HG03135 (cell line): ENCODE measurements at regions not wholly inside any gene's neighbourhood (a gene's known extent, or its start where the extent isn't known, plus 50 kb on each side); places are given as distances from the start of the nearest gene placed in this dataset.

Source experiments
- ATAC-seq: cut with Tn5 transposase; IDR thresholded peaks from one replicate; pipeline ENCODE4 v1.9.1; 2021; ENCODE audit warnings: mild to moderate bottlenecking, moderate library complexity; ENCODE audit not compliant: unreplicated experiment

DNA sequence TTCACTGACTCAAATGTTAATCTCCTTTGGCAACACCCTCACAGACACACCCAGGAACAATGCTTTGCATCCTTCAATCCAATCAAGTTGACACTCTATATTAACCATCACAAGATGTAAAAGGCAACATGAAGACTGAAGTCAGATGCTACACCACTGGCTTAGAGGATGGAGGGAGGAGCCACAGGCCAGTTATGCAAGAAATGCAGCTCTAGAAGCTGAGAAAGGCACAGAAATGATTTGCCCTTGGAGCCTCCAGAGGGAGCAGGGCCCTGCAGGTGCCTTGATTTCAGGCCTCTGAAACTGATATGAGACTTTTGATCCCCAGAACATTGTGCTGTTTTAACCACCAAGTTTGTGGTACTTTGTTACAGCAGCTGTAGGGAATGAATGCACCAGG, 276.3 kb downstream of the KCNS3 start:
- ATAC-seq: no peak

DNA sequence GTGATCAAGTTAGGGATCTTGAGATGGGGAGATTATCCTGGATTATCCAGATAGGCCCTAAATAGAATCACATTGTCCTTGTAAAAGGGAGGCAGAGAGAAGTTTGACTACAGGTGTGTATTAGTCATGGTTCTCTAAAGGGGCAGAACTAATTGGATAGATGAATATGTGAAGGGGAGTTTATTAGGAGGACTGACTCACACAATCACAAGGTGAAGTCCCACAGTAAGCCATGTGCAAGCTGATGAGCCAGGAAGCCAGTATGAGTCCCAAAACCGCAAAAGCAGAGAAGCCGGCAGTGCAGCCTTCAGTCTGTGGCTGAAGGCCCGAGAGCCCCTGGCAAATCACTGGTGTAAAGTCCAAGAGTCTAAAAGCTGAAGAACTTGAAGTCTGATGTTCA, 275.8 kb downstream of the KCNS3 start:
- no peak for ATAC-seq

DNA sequence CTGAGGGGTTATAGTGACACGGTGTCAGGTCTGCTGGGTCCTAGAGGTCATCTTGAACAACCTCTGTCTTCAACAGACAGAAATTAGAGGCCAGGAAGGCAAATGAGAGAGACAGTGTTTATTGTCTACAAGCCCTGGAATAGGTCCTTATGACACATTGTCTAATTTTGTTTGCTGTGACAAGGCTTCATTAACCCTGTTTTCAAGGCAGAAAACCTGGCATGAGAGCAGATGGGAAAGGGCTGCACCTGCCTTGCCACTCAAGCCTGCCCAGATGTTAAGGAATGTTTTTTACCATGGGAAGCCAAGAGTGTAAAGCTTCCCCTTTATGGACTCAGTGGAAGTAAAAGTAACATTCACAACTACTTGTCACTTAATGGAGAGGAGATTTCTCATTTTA, 275.3 kb downstream of the KCNS3 start:
- no peak for ATAC-seq

DNA sequence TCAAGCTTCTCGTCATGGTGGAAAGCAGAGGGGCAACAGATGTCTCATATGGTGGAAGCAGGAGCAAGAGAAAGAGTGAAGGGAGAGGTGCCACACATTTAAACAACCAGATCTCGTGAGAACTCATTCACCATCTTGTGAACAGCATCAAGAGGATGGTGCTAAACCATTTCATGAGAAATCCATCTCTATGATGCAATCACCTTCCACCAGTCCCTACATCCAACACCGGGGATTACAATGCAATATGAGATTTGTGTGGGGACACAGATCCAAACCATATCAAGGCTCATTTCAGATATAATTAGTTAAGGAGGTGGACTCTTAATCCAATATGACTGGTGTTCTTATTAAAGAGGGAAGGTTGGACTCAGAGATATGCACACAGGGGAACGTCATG, 272.8 kb downstream of the KCNS3 start:
- no peak for ATAC-seq

DNA sequence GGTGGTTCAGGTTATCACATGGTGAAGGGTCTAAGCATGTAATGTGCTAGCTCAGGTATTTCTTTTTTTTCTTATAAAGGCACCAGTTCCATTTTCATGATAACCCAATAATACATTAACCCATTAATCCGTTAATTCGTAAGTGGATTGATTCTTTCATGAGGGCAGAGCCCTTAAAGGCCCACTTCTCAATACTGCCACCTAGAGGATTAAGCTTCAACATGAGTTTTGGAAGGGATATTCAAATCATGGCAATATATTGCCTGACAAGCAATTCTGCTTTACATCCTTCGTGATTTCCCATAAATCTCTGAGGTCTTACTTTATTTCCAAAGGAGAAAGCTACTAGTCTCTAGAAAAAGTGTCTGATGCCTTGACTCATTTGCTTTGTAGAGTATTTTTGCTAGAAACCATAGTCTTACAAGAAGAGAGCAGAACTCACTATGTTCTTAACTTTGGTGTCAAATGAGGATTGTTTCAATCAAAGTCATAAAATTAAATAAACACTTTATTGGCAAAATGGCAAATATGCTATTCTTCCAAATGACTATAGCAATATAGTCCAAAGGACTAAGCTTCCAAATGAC, 271.3 kb downstream of the KCNS3 start:
- ATAC-seq: no peak

DNA sequence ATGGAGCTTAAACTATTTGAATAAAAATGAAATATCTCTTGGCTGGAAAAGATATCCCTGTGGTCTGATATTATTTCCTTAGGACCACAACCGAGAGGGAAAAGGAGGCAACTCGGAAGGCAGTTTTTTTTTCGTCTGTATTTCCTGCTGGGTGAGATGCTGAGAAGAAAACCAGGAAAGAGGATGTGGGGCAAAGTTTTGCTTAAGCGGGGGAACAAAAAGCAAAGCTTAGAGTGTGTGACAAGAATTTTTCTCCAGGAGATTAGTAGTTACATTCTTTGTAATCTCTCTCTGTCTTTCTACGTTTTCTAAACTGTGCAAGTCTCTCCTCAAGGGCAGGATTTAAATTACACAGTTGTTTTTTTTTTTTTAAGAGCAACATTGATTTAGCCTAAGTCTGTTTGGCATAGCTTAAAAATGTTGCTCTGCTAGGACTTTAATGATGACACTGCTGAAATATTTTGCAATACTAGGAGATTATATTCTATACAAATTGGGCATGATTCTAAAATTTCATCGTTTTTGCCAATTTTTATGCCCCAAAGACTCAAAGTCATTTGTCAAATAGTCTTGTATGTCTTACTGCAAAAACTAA, 258.5 kb downstream of the KCNS3 start:
- ATAC-seq: no peak

DNA sequence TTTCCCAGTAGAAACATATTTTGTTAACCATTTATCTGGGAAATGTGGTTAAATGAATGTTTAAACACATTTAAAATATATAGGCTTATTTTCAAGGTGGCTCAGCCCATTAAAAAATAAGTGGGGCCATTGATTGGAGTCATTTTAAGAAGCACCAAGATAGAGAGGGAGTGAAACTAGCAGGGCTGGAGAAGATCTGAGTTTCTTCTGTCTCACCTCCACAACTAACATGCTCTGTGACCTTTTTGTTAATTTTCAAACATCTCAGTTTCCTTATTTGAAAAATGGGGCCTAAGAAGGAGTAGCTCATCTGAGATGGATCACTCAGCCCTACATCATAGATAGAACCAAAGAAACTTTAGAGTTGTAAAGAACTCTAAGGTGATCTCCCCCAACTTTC, 254.8 kb downstream of the KCNS3 start:
- ATAC-seq: no peak

DNA sequence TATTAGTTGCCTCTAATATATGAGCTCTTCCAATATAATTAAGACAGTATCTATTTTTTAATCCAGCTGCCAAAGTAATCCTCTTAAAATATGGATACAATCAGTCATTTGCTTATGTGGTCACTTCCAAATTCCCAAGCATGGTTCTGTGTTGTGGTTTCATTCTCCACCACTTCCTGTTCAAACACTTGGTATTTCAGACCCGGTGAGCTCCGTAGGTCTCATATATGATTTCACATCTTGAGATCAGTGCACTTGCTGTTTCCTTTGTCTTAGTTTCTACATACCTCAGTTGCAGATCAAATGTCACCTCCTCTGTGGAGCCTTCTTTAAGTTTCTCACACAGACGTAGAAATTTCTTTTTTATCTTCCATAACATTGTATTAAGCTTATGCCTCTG, 254.2 kb downstream of the KCNS3 start:
- ATAC-seq: no peak

DNA sequence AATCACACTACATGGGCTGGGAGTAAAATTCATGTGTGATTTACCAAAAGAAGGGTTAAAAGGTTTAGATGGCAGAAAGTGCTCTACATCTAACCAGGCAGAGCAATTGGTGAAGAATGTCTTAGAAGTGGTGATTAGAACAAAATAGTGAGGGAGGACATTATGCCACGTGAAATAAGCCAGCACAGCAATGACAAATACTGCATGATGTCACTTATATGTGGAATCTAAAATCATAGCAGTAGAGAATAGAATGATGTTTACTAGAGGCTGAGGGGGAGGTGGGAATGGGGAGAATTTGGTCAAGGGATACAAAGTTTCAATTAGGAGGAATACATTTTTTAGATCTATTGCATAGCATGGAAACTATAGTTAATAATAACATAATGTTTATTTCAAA, 253.3 kb downstream of the KCNS3 start:
- no peak for ATAC-seq

DNA sequence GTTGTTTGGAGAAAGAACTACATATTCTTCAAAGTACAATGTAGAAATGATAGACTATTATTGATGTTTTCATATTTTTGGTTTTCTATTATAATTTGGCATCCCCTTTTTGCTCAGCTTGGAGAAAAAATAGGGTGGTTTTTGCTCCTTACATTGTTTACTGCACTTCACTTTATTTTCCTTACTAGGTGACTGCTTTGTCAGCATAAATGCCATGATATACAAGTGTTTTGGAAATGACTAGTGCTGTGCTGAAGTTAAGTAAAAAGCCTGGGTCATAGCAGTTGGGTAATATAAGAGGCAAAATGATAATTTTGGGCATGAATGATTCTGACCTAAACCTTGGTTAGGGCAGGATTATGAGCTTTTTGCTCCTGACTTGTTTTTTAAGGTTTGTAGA, 250.9 kb downstream of the KCNS3 start:
- no peak for ATAC-seq

DNA sequence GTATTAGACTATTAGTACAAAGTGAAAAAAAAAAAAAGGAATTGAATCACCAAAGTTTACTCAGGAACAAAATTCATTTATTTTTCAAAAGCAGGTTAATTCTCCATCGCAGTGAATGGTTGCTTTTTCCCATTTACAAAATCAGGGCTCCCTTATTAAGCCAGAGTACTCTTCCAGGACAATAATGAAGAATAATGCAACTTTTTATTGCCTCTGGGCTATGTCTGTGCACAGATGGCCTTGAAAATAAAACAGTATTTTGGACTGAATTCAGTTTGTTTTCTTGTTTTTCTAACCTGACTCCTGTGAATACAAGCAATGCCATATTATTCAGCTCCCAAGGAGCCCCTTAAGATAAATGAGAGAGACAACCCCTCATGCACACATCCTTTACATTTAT, 246.8 kb downstream of the KCNS3 start:
- no peak for ATAC-seq

DNA sequence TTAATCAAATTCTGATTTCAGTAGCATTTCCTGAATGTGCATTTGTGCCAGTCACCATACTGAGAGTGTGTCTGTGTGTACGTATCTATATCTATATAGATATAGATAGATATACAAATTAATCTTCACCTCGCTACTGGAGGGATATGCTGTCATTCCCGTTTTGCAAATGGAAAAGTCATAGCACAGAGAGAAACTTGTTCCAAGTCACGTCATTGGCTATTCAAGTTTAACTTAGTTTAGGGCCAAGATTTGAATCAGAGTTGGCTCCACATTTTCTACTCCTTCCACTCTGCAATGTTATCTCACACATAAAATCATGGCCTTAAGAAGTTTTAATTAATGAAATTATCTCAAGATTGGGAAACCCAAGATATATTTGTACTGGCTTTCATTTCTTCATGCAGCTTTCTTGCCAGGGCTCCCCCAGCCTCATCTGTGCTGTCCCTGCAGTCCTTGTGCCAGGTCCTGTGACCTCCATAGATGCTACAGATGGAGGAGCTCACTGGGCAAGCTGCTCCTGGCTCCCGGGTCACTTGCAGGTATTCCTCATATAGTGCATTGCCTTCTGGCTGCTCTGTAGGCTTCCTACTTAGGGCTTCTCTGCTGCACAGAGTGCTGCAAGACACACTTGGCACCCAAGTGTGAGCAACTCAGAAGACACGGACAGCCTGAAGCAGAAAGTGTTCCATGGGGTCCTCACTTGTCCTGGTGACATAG, 245.8 kb downstream of the KCNS3 start:
- ATAC-seq: no peak

DNA sequence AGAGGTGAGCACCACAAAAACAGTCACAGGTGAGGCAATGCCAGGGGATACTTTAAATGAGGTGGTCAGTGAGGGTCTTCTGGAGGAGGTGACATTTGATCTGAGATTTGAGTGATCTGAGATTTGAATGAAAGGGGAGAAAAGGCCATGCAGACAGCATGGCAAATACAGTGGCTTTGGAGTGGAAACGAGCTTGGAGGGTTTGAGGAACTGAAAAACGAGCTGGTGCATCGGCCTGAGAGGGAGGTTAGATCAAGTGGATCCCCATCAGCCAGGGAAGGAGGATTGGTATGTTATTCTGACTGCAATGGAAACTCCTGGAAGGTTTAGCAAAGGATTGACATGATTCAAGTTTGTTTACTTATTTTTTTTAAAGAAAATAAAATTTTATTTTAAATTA, 245.1 kb downstream of the KCNS3 start:
- ATAC-seq: no peak

DNA sequence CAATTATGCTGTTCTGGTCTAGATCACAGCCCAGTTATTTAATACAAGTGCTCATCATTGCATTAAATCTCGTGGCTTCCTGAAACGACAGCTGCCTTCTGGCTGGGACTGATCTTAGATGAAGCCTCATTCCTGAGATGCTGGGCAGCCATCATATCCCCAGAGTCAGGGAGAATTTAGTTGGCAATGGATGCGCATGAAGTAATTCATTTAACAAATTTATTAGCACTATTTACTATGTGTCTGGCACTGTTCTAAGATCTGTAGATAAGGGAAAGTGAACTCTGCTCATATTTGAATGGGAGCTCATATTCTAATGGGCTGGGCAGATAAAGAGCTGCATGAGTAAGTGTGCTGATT, 244.7 kb downstream of the KCNS3 start:
- no peak for ATAC-seq

DNA sequence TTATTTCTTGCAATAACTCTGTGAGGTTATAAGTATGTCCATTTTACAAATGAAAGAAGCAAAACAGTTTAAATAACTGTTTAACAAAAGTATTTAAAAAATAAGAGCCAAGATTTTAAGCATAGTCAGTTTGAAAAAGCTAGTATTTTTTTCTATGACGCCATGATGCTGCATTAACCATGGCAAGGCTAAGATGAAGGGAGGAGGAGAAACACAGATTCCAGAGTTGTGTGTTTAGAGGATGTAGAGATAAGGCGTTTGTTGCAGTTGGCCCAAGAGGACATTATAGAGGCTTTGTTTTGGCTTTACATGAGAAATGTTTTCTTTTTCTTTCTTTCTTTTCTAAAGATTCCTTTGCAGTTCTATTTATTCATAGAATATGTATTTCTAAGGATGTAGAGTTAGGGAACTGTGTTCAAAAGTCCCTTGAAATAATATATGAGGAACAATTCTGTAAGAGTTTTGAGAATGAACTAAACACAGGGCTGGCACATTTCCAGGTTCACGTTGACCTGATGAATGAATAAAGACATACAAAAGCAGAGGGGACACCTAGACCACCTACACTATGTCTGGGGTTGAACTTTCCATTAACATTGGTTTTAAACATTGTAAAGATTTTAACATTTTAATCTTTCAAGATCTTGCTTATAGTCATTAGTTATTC, 244.2 kb downstream of the KCNS3 start:
- ATAC-seq: no peak

DNA sequence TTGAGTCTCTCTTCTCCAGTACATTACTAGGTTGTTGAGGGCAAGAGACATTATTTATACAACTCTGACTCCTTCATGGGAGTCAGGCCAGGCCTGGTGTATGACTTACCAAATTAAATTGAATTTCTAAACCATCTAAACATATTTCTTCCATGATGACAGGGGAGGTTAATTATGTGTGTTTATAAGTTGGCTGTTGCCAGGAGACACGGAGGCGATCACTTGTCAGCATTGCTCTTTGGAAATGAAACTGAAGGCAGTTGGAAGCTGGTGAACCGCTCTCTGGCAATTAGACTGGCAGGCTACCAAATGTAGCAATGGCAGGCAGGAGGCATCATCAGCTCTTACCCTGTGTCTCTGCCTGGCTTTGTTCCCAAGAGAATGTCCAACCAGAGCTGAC, 241.4 kb downstream of the KCNS3 start:
- ATAC-seq: no peak

DNA sequence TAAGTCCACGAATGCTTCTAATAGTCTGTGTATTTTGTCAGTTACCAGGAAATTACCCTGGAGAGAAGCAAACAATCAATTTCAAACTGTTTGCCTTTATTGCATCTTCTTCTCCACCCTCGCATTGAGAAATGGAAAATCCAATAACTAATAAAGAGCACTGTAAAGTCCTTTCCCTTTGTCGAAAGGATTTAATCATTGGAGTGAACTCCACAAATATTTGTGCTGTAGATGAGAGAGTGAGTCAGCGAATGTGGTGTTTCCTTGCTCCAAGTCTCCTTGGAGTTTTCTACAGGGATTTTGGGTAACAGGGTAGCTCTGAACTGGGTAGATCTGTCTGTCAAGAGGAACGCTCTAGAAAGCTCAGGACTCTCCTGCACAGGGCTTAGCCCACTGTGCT, 240.2 kb downstream of the KCNS3 start:
- ATAC-seq: no peak

DNA sequence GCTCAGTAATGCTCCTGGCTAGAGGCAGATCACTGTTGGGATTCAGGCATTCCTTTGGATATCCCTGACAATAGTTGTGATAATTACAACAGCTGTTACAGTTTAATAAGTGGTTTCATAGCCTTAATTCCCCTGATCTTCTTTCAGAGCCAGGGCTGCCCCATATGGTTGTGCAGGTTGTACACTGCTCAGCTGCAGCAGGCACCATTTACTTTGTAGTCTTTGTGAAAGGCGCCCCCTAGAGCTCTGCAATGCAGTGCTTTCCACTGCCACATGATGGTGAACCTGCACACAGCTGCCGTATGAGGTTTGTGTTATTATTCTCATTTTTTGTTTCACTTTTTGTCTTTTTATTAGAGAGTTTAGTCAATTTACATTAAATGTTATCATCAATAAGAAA, 239.1 kb downstream of the KCNS3 start:
- ATAC-seq: peak; percentile 95

DNA sequence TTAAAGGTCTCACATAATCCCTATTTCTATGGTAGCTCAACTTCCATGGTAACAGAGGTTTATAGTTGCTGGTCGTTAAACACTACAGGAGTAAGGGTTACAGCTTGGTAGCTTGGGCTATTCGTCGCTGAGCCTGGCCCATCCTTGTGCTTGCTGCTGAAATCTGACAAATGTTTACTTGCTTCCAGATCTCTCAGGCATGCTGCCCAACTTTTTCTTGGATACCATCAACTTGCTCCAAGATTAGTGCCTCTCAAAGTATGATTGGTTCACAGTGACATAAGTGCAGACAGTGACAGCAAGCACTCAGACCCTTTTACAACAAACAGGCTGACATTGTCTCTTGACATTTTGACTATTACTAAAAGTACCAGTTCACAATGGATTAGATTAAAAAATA, 231.8 kb downstream of the KCNS3 start:
- ATAC-seq: no peak

DNA sequence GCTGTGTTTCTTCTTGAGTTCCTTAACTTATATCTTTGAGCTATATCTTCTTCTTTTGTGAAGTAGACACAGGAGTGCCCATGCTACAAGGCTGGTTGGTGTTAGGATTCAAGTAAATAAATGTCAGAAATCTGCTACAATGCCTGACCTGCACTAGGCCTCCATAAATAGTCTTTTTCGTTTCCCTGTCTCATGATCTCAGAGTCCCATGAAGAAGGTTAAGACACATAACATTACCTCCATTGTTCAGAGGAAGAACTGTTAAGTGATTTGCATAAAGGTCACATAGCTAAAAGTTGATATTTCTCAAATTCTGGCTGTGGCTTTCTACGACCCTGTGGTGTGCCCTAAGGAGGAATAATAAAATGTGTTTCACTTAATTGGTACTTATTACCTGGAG, 228.4 kb downstream of the KCNS3 start:
- no peak for ATAC-seq

DNA sequence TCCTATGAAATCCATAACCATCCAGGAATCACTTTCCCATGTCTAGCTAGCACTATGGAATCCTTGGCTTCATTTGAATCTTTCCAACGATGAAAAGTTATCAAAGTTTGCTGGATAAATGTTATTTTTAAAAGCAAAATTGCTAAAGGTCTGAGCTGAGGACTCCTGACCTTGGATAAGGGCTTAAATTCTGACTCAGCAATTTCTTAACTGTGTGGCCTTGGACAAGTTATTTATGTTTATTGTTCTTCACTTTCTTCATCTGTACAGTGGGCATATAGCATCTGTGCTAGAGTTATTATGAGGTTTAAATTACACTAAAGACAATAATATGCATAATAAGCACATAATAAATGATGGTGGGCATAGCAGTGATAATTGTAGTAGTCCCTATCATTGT, 227.5 kb downstream of the KCNS3 start:
- no peak for ATAC-seq

DNA sequence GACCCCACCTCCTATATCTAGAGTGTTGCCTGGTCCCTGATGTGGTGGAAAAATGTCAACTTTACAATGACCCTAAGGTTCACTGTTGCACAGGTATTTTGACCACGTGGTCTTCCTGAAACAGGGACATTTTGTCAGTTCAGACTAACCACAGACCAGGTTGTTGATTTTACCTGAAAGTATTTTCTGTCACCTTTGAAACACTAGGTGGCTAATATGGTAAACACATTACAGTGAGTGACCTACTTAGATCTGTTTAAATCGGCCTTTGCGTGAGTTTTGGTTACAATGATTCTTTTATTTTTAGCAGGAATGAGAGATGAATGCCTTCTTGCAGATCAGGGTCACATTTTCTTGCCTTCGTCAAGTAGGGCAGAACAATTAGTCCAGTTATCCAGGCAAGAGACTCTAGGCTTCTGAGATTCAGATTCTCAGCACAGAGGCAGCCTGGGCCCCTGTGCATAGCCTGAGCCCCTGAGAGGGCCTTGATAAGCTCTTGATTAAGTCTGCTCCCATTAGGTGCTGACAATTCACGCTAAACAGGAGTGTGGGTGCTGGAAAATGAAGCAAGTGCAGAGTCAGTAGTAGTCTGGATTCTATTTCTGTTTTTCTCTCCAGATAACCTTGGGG, 226.2 kb downstream of the KCNS3 start:
- ATAC-seq: no peak
